HepG2 (cell line): ENCODE measurements at regions not wholly inside any gene's neighbourhood (a gene's known extent, or its start where the extent isn't known, plus 50 kb on each side); places are given as distances from the start of the nearest gene placed in this dataset.

Experiments
- ATAC-seq: fragments of 200-7000 bp; cut with Tn5 transposase; 3 replicates; pipeline ENCODE4 v1.9.1; 2020; ENCODE audit warnings: mild to moderate bottlenecking, moderate library complexity
- BruUV-seq: library from RNA; stranded (reverse); fragments of 400-500 nt; replicated peaks from 2 replicates; lab custom pipeline; 2021; lab: Mats Ljungman, UMichigan
- CTCF ChIA-PET: fragments of 300-600 bp; formaldehyde crosslinking; extraction: SDS; loops from one replicate; lab custom pipeline; 2021; ENCODE audit warnings: low total read pairs, inconsistent platforms, low intra/inter-chr PET ratio; lab: Yijun Ruan, JAX
- POLR2A ChIA-PET: fragments of 350-600 bp; sonication (Branson Sonifier 250); formaldehyde crosslinking; loops from one replicate; lab custom pipeline; 2020; ENCODE audit warnings: antibody characterized with exemption, inconsistent platforms; lab: Yijun Ruan, JAX
- DNase-seq: peaks from one replicate; pipeline ENCODE4 v3.0.0-alpha.2; 2015; ENCODE audit warnings: low spot score
- FAIRE-seq: peaks from 3 replicates; lab custom pipeline; 2011; peaks lifted over from hg19 to GRCh38; lab: Jason Lieb, UNC
- H2AFZ ChIP-seq: one replicate; pipeline ENCODE4 v1.6.1; 2011; ENCODE audit warnings: low read length, inconsistent platforms
- H3K27ac ChIP-seq: fragments of 300-600 bp; 3 replicates; pipeline ENCODE4 v1.8.0; 2011; ENCODE audit warnings: mixed run types, mild to moderate bottlenecking, mixed read lengths, low read length, inconsistent platforms; ENCODE audit not compliant: insufficient read depth; ENCODE audit errors: extremely low read length
- H3K27me3 ChIP-seq, 2 experiments: fragments of 200-600 bp in 1 of 2; 2 replicates in 1 of 2; 3 replicates in 1 of 2; pipeline versions ENCODE4 v1.6.0 to v1.8.0; 2011; ENCODE audit warnings: low read length in 2 of 2, mild to moderate bottlenecking in 2 of 2, moderate library complexity in 2 of 2, inconsistent platforms in 1 of 2; ENCODE audit not compliant: insufficient read depth in 2 of 2, control insufficient read depth in 1 of 2
- H3K36me3 ChIP-seq, 2 experiments: fragments of 200-600 bp in 1 of 2; replicated peaks in 1 of 2; 2 replicates in 1 of 2; 3 replicates in 1 of 2; pipeline versions ENCODE4 v1.5.1 to v1.8.0; 2011; ENCODE audit warnings: low read length in 2 of 2, inconsistent platforms in 1 of 2; ENCODE audit not compliant: insufficient read depth in 2 of 2, control insufficient read depth in 1 of 2
- H3K4me1 ChIP-seq: 2 replicates; pipeline ENCODE4 v1.5.1; 2012; ENCODE audit warnings: low read length, inconsistent platforms; ENCODE audit not compliant: insufficient read depth
- H3K4me2 ChIP-seq: 2 replicates; pipeline ENCODE4 v1.6.0; 2011; ENCODE audit warnings: low read depth, low read length, inconsistent platforms
- H3K4me3 ChIP-seq, 3 experiments: fragments of 200-600 bp in 1 of 3; sonication (generic), shearing (Covaris generic) in 1 of 3; replicated peaks in 1 of 3; 2 replicates each; pipeline ENCODE4 v1.5.1; 2011 to 2016; ENCODE audit warnings: low read length in 3 of 3, inconsistent platforms in 2 of 3, low read depth in 2 of 3, mild to moderate bottlenecking in 2 of 3, control low read depth in 1 of 3, mixed read lengths in 1 of 3; ENCODE audit not compliant: insufficient read depth in 1 of 3
- H3K79me2 ChIP-seq: one replicate; pipeline ENCODE4 v1.6.1; 2011; ENCODE audit warnings: low read length, inconsistent platforms; ENCODE audit not compliant: insufficient read depth
- H3K9ac ChIP-seq: 2 replicates; pipeline ENCODE4 v1.6.0; 2011; ENCODE audit warnings: mild to moderate bottlenecking, low read depth, low read length, inconsistent platforms; ENCODE audit not compliant: insufficient read depth
- H3K9me3 ChIP-seq: 2 replicates; pipeline ENCODE4 v1.5.1; 2012; ENCODE audit warnings: mild to moderate bottlenecking, low read length
- H4K20me1 ChIP-seq: 2 replicates; pipeline ENCODE4 v1.6.0; 2011; ENCODE audit warnings: inconsistent platforms, mild to moderate bottlenecking, low read length, moderate library complexity; ENCODE audit not compliant: insufficient read depth
- HNRNPK ChIP-seq: fragments of 200-400 bp; formaldehyde crosslinking; IDR thresholded peaks from 2 replicates; pipeline ENCODE4 v1.6.1; 2018; ENCODE audit warnings: low read length, low read depth, moderate library complexity, mild to moderate bottlenecking; ENCODE audit not compliant: poor library complexity, severe bottlenecking
- KDM3A ChIP-seq: IDR thresholded peaks from 2 replicates; pipeline ENCODE4 v1.6.1; 2018; ENCODE audit warnings: low read depth, missing compliant biosample characterization
- ZBTB3 ChIP-seq: sonication (generic); formaldehyde crosslinking; IDR thresholded peaks from 2 replicates; pipeline ENCODE4 v1.4.0; 2020; ENCODE audit warnings: low read depth, mild to moderate bottlenecking, moderate library complexity, missing genetic modification reagents, borderline replicate concordance
- ZNF317 ChIP-seq: sonication (generic); formaldehyde crosslinking; IDR thresholded peaks from 2 replicates; pipeline ENCODE4 v1.5.0; 2020; ENCODE audit warnings: mild to moderate bottlenecking, missing genetic modification reagents
- ZSCAN20 ChIP-seq: sonication (generic); formaldehyde crosslinking; IDR thresholded peaks from 2 replicates; pipeline ENCODE4 v1.4.0; 2020; ENCODE audit warnings: missing genetic modification reagents, mild to moderate bottlenecking, borderline replicate concordance
- WGBS: methylation state at CpG from one replicate; pipeline ENCODE4 v1.1.6; 2017; ENCODE audit warnings: low lambda C conversion rate; 5-methylcytosine and 5-hydroxymethylcytosine counted together
- in situ Hi-C: cut with HindIII; loops from 2 replicates; pipeline ENCODE4 v1.10.0; 2017; ENCODE audit warnings: low pct_unique_long_range_greater_than_20kb; ENCODE audit not compliant: extremely low pct_ligation_motif_present
- intact Hi-C: fragments of 100-400 bp; cut with micrococcal nuclease; formaldehyde crosslinking; loops from one replicate; pipeline ENCODE4 v1.10.0; 2022; ENCODE audit not compliant: unreplicated experiment
- TF ChIP-seq, protein P1 (sequence below): sonication (generic); formaldehyde crosslinking; IDR thresholded peaks from 2 replicates; pipeline ENCODE4 v1.8.0; 2022; ENCODE audit warnings: missing genetic modification reagents, mild to moderate bottlenecking, moderate library complexity, borderline replicate concordance
- TF ChIP-seq, protein P2 (sequence below), 2 experiments: sonication (generic) in 1 of 2; formaldehyde crosslinking in 1 of 2; IDR thresholded peaks; 2 replicates each; pipeline versions ENCODE4 v1.6.1 to v1.9.0; 2014 to 2022; ENCODE audit warnings: antibody characterized with exemption in 1 of 2, borderline replicate concordance in 1 of 2, inconsistent platforms in 1 of 2, low read depth in 1 of 2, missing genetic modification reagents in 1 of 2
- TF ChIP-seq, protein P3 (sequence below): sonication (generic); formaldehyde crosslinking; IDR thresholded peaks from 2 replicates; pipeline ENCODE4 v1.4.0; 2020; ENCODE audit warnings: missing genetic modification reagents, borderline replicate concordance

DNA sequence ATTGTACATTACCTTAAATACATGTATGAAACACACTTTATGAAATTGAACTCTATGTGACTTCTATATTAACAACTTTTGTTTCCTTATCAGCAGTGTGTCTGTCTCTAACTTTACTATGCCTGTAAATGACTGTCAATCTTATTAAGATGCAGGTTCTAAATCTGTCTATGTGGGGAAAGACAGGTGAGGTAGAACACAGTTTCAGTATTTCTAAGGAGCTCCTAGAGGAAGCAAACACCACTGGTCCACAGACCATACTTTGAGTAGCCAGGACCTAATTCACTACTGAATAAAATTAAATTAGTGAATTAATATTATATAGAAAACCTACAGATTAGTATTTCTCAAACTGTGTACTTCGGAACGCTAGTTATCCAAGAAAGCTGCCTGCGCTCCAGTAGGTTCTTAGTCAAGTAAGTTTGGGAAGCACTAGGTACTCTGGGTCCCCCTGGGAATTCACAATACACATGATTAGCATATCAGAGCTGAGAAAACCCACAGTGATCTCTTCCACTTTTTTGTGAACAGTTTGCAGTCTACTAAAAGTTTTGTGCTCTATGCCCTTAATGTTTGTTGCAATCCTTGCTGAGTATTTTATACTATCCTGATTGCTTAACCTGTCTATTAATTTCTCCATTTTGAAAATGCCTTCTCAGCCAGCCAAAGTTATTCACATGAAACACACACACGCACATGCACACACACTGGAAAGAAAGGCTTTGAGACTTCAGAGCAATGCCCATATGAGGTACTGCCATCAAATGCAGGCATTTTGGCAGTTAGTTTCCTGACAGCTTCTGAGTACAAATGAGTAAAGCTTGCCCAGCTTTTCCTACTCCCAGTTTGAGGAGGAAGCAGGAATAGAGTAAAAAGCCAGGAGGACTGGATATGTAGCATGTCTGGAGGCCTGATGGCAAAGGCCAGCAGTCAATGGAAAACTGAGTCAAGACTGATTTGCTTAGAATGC lies 133.6 kb upstream of the CPEB2 start:
- DNase-seq (no peak), ATAC-seq (no peak), FAIRE-seq (no peak)
- Histone ChIP-seq H4K20me1 (no peaks in the 10 kb centered on the region), H3K9me3 (no peaks in the 10 kb centered on the region), H3K36me3 (no peaks in the 10 kb centered on the region), H3K27ac (no peak overlapping the region), H3K27me3 (no peaks in the 10 kb centered on the region), H3K4me3 (no peak overlapping the region), H2AFZ (no peak overlapping the region), H3K4me1 (peaks cover 19% of the 10 kb centered on the region), H3K9ac (no peak overlapping the region), H3K4me2 (no peak overlapping the region), H3K79me2 (no peaks in the 10 kb centered on the region)
- in situ Hi-C loops = no loop called here
- ChIA-PET POLR2A (no interaction called here), CTCF (no interaction called here)
- BruUV-seq = no TSS peak
- intact Hi-C loops = loop anchor here (5.0 kb wide), 1 partner anchor 876 kb away; no protein-coding TSS in a partner anchor
- 79% methylated on average over 4 of the region's 4 CpGs for WGBS
- TF ChIP-seq, protein P1, sequence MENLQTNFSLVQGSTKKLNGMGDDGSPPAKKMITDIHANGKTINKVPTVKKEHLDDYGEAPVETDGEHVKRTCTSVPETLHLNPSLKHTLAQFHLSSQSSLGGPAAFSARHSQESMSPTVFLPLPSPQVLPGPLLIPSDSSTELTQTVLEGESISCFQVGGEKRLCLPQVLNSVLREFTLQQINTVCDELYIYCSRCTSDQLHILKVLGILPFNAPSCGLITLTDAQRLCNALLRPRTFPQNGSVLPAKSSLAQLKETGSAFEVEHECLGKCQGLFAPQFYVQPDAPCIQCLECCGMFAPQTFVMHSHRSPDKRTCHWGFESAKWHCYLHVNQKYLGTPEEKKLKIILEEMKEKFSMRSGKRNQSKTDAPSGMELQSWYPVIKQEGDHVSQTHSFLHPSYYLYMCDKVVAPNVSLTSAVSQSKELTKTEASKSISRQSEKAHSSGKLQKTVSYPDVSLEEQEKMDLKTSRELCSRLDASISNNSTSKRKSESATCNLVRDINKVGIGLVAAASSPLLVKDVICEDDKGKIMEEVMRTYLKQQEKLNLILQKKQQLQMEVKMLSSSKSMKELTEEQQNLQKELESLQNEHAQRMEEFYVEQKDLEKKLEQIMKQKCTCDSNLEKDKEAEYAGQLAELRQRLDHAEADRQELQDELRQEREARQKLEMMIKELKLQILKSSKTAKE (CRISPR knock-in tag) = no peak
- TF ChIP-seq, protein P2, sequence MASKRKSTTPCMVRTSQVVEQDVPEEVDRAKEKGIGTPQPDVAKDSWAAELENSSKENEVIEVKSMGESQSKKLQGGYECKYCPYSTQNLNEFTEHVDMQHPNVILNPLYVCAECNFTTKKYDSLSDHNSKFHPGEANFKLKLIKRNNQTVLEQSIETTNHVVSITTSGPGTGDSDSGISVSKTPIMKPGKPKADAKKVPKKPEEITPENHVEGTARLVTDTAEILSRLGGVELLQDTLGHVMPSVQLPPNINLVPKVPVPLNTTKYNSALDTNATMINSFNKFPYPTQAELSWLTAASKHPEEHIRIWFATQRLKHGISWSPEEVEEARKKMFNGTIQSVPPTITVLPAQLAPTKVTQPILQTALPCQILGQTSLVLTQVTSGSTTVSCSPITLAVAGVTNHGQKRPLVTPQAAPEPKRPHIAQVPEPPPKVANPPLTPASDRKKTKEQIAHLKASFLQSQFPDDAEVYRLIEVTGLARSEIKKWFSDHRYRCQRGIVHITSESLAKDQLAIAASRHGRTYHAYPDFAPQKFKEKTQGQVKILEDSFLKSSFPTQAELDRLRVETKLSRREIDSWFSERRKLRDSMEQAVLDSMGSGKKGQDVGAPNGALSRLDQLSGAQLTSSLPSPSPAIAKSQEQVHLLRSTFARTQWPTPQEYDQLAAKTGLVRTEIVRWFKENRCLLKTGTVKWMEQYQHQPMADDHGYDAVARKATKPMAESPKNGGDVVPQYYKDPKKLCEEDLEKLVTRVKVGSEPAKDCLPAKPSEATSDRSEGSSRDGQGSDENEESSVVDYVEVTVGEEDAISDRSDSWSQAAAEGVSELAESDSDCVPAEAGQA (IDR thresholded peaks at IDR 0.05; ENCODE audit: low read depth) = no peak
- TF ChIP-seq, protein P2 (CRISPR knock-in tag; IDR thresholded peaks at IDR 0.05; ENCODE audit: borderline replicate concordance) = no peak
- TF ChIP-seq ZBTB3 (no peak), HNRNPK (no peak), KDM3A (no peak), ZSCAN20 (CRISPR knock-in tag) (no peak), ZNF317 (no peak)
- TF ChIP-seq, protein P3, sequence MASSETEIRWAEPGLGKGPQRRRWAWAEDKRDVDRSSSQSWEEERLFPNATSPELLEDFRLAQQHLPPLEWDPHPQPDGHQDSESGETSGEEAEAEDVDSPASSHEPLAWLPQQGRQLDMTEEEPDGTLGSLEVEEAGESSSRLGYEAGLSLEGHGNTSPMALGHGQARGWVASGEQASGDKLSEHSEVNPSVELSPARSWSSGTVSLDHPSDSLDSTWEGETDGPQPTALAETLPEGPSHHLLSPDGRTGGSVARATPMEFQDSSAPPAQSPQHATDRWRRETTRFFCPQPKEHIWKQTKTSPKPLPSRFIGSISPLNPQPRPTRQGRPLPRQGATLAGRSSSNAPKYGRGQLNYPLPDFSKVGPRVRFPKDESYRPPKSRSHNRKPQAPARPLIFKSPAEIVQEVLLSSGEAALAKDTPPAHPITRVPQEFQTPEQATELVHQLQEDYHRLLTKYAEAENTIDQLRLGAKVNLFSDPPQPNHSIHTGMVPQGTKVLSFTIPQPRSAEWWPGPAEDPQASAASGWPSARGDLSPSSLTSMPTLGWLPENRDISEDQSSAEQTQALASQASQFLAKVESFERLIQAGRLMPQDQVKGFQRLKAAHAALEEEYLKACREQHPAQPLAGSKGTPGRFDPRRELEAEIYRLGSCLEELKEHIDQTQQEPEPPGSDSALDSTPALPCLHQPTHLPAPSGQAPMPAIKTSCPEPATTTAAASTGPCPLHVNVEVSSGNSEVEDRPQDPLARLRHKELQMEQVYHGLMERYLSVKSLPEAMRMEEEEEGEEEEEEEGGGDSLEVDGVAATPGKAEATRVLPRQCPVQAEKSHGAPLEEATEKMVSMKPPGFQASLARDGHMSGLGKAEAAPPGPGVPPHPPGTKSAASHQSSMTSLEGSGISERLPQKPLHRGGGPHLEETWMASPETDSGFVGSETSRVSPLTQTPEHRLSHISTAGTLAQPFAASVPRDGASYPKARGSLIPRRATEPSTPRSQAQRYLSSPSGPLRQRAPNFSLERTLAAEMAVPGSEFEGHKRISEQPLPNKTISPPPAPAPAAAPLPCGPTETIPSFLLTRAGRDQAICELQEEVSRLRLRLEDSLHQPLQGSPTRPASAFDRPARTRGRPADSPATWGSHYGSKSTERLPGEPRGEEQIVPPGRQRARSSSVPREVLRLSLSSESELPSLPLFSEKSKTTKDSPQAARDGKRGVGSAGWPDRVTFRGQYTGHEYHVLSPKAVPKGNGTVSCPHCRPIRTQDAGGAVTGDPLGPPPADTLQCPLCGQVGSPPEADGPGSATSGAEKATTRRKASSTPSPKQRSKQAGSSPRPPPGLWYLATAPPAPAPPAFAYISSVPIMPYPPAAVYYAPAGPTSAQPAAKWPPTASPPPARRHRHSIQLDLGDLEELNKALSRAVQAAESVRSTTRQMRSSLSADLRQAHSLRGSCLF (CRISPR knock-in tag) = no peak
